Mesenchymal stem cell (in vitro differentiated cells and primary cell): ENCODE measurements at regions not wholly inside any gene's neighbourhood (a gene's known extent, or its start where the extent isn't known, plus 50 kb on each side); places are given as distances from the start of the nearest gene placed in this dataset.
"Not testable (repeated sequence)": the region's sequence is repeated elsewhere in the genome, so short reads cannot be mapped to it uniquely, and the experiment has no call there.

Experiments
- DNase-seq: peaks from one replicate; pipeline ENCODE4 v3.0.0-alpha.2; 2013
- H2AFZ ChIP-seq: one replicate; pipeline ENCODE4 v1.6.1; 2013; ENCODE audit warnings: low read depth, mild to moderate bottlenecking, control low read depth, inconsistent platforms, low read length, moderate library complexity
- H2AK5ac ChIP-seq: 2 replicates; pipeline ENCODE4 v1.6.1; 2013; ENCODE audit warnings: low read length, moderate library complexity, mild to moderate bottlenecking, inconsistent platforms; ENCODE audit not compliant: severe bottlenecking
- H2BK120ac ChIP-seq: one replicate; pipeline ENCODE4 v1.6.1; 2013; ENCODE audit warnings: low read depth, mild to moderate bottlenecking, inconsistent platforms, low read length, moderate library complexity
- H2BK12ac ChIP-seq, 2 experiments: one replicate each; pipeline ENCODE4 v1.6.1; 2013; ENCODE audit warnings: inconsistent platforms in 2 of 2, low read length in 2 of 2, mild to moderate bottlenecking in 2 of 2, moderate library complexity in 2 of 2, control low read depth in 1 of 2
- H2BK15ac ChIP-seq: one replicate; pipeline ENCODE4 v1.6.1; 2013; ENCODE audit warnings: mild to moderate bottlenecking, low read depth, inconsistent platforms; ENCODE audit not compliant: poor library complexity, severe bottlenecking
- H2BK5ac ChIP-seq: 2 replicates; pipeline ENCODE4 v1.6.1; 2013; ENCODE audit warnings: low read depth, mild to moderate bottlenecking, low read length, control low read depth, inconsistent platforms; ENCODE audit not compliant: poor library complexity, severe bottlenecking
- H3K14ac ChIP-seq, 2 experiments: one replicate each; pipeline ENCODE4 v1.6.1; 2013; ENCODE audit warnings: inconsistent platforms in 2 of 2, low read length in 2 of 2, control low read depth in 1 of 2, mild to moderate bottlenecking in 1 of 2, moderate library complexity in 1 of 2
- H3K18ac ChIP-seq, 2 experiments: one replicate each; pipeline ENCODE4 v1.6.1; 2013; ENCODE audit warnings: inconsistent platforms in 2 of 2, low read length in 2 of 2, control low read depth in 1 of 2, low read depth in 1 of 2, mild to moderate bottlenecking in 1 of 2
- H3K23ac ChIP-seq, 2 experiments: one replicate each; pipeline ENCODE4 v1.6.1; 2013; ENCODE audit warnings: inconsistent platforms in 2 of 2, low read length in 2 of 2, mild to moderate bottlenecking in 2 of 2, moderate library complexity in 2 of 2, control low read depth in 1 of 2
- H3K27ac ChIP-seq: 2 replicates; pipeline ENCODE4 v1.5.1; 2013; ENCODE audit warnings: mild to moderate bottlenecking, moderate library complexity, low read length, control low read depth, inconsistent platforms; ENCODE audit not compliant: poor library complexity, severe bottlenecking
- H3K27me3 ChIP-seq, 2 experiments: 2 replicates each; pipeline versions ENCODE4 v1.6.1 to v1.7.0; 2013; ENCODE audit warnings: low read length in 2 of 2, mild to moderate bottlenecking in 2 of 2, moderate library complexity in 2 of 2, control low read depth in 1 of 2, inconsistent platforms in 1 of 2; ENCODE audit not compliant: control insufficient read depth in 1 of 2, insufficient read depth in 1 of 2
- H3K36me3 ChIP-seq, 2 experiments: 2 replicates each; pipeline versions ENCODE4 v1.6.1 to v1.7.0; 2013; ENCODE audit warnings: low read length in 2 of 2, control low read depth in 1 of 2, inconsistent platforms in 1 of 2, low read depth in 1 of 2, mild to moderate bottlenecking in 1 of 2; ENCODE audit not compliant: insufficient read depth in 2 of 2, control insufficient read depth in 1 of 2
- H3K4ac ChIP-seq, 2 experiments: one replicate each; pipeline ENCODE4 v1.6.1; 2013; ENCODE audit warnings: inconsistent platforms in 2 of 2, low read length in 2 of 2, mild to moderate bottlenecking in 2 of 2, moderate library complexity in 2 of 2, control low read depth in 1 of 2, low read depth in 1 of 2
- H3K4me1 ChIP-seq: 2 replicates; pipeline ENCODE4 v1.6.1; 2013; ENCODE audit warnings: low read depth, low read length, control low read depth; ENCODE audit not compliant: control insufficient read depth, insufficient read depth
- H3K4me2 ChIP-seq: 2 replicates; pipeline ENCODE4 v1.6.1; 2013; ENCODE audit warnings: low read length, mild to moderate bottlenecking, inconsistent platforms; ENCODE audit not compliant: poor library complexity, severe bottlenecking
- H3K4me3 ChIP-seq, 2 experiments: 2 replicates each; pipeline versions ENCODE4 v1.5.1 to v1.7.0; 2013; ENCODE audit warnings: low read length in 2 of 2, mild to moderate bottlenecking in 2 of 2, control low read depth in 1 of 2, low read depth in 1 of 2; ENCODE audit not compliant: insufficient read depth in 1 of 2
- H3K79me1 ChIP-seq: replicated peaks from 2 replicates; pipeline ENCODE4 v1.6.1; 2013; ENCODE audit warnings: mild to moderate bottlenecking, control low read depth, low read length, inconsistent platforms; ENCODE audit not compliant: poor library complexity, severe bottlenecking
- H3K9ac ChIP-seq: 2 replicates; pipeline ENCODE4 v1.7.0; 2013; ENCODE audit warnings: mild to moderate bottlenecking, low read length, moderate library complexity
- H3K9me3 ChIP-seq: 2 replicates; pipeline ENCODE4 v1.7.0; 2013; ENCODE audit warnings: mild to moderate bottlenecking, low read length; ENCODE audit not compliant: control insufficient read depth
- H4K8ac ChIP-seq: one replicate; pipeline ENCODE4 v1.6.1; 2013; ENCODE audit warnings: inconsistent platforms, mild to moderate bottlenecking, low read length, moderate library complexity
- H4K91ac ChIP-seq: one replicate; pipeline ENCODE4 v1.6.1; 2013; ENCODE audit warnings: mild to moderate bottlenecking, low read length, inconsistent platforms
- WGBS: methylation state at CpG from one replicate; pipeline ENCODE4 v1.1.7; 2013; ENCODE audit warnings: mixed read lengths; 5-methylcytosine and 5-hydroxymethylcytosine counted together

DNA sequence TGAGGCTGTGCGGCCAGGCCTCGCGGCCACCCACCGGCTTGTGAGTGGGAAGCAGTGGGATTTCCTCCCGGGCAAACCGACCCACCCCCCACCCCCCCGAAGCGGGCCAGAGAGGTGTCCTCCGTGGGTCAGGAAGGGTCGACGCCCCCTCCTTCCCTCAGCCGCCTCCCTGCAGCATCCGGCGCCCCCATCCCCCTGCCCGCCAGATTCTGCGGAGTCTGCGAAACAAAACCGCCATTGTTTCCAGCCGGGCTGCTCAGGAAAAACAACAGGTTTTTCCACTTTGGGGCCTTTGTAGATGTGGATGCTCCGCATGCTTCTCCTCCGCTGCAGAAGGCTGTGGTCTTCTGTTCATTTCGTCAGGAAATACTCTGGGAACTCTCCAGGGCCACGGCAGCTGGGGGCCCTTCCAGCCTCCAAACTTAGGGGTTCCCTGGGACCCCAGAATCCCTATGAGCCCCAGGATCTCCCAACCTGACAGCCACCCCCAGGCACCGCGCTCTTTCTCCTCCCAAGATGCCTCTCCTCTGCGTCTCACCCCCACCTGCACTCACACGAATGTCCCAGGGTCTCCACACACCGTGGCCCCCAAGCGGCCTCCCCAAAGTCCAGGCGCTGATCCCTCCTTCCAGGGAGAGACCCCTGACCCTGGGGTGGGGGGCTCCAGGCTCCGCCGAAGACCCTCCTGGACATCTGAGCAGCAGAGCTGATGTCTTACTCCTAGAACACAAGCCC is 121.2 kb downstream of the NPIPB11 start:
- WGBS: 45% methylated on average over 25 of the region's 32 CpGs
- H2BK120ac ChIP-seq, H3K9ac ChIP-seq, H2BK5ac ChIP-seq, H3K79me1 ChIP-seq, H3K14ac ChIP-seq, H3K4me3 ChIP-seq, H3K27me3 ChIP-seq, H3K9me3 ChIP-seq, H3K27ac ChIP-seq, H3K23ac ChIP-seq, H3K36me3 ChIP-seq, H3K4ac ChIP-seq, DNase-seq, H2AFZ ChIP-seq, H2BK15ac ChIP-seq: not testable (repeated sequence)
- Histone ChIP-seq H3K4me2 (peak overlapping the region; percentile 47), H3K18ac (peak overlapping the region; percentile 12 to 21), H2BK12ac (peak overlapping the region in 1 of 2 experiments; percentile 74), H4K91ac (peak overlapping the region; percentile 50), H2AK5ac (peak overlapping the region; percentile 73), H4K8ac (peak overlapping the region; percentile 23), H3K4me1 (peaks cover 31% of the 10 kb centered on the region)

GRCh38 chr16:29284723-29285122 is 121.8 kb downstream of the NPIPB11 start:
- H3K79me1 ChIP-seq, H4K8ac ChIP-seq, H3K27me3 ChIP-seq, H3K4ac ChIP-seq, H2AFZ ChIP-seq, H3K14ac ChIP-seq, H2BK15ac ChIP-seq, H2BK12ac ChIP-seq, H3K9ac ChIP-seq, H3K9me3 ChIP-seq, H2AK5ac ChIP-seq, H3K36me3 ChIP-seq, H2BK120ac ChIP-seq, H2BK5ac ChIP-seq, H3K27ac ChIP-seq, H3K23ac ChIP-seq, H4K91ac ChIP-seq, DNase-seq, H3K18ac ChIP-seq, H3K4me3 ChIP-seq: not testable (repeated sequence)
- Histone ChIP-seq H3K4me2 (peak overlapping the region; percentile 47), H3K4me1 (peaks cover 26% of the 10 kb centered on the region)
- WGBS: 90% methylated on average over 4 of the region's 5 CpGs

DNA sequence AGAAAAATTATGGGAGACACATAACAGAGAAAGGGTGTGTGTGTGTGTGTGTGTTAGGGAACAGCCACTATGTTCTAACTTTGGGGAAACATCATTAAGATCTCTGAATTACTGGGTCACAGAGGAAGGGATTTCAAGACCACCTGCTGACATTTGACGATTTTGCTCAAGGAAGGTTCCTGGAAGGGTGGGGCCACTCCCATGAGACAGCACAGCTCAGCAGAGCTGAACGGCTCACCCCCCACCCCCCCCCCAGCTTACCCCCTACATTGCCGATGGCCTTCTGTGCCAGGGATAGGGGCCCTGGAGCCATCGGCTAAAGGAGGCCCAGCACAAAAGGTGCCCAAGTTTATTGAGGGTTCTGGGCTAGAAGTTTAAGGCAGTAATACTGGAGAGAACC is 122.4 kb downstream of the NPIPB11 start:
- not testable (repeated sequence) for H2BK15ac ChIP-seq, DNase-seq, H4K8ac ChIP-seq, H3K9ac ChIP-seq, H3K14ac ChIP-seq, H2BK5ac ChIP-seq, H3K23ac ChIP-seq, H3K4me3 ChIP-seq, H3K27ac ChIP-seq, H2BK12ac ChIP-seq, H3K79me1 ChIP-seq, H2BK120ac ChIP-seq, H3K18ac ChIP-seq, H3K36me3 ChIP-seq, H3K9me3 ChIP-seq, H3K4me2 ChIP-seq, H3K27me3 ChIP-seq, H3K4ac ChIP-seq, H4K91ac ChIP-seq, H2AK5ac ChIP-seq, H2AFZ ChIP-seq
- H3K4me1 ChIP-seq: peaks cover 21% of the 10 kb centered on the region
- WGBS: 80% methylated on average over 1 of the region's 4 CpGs

GRCh38 chr16:29278097-29278871 is 128.2 kb downstream of the NPIPB11 start:
- not testable (repeated sequence) for H3K9ac ChIP-seq, H3K14ac ChIP-seq, H4K91ac ChIP-seq, H3K23ac ChIP-seq, H2BK5ac ChIP-seq, H3K36me3 ChIP-seq, H2BK15ac ChIP-seq, H3K4me2 ChIP-seq, H3K4me3 ChIP-seq, H2AK5ac ChIP-seq, H3K27me3 ChIP-seq, H2BK12ac ChIP-seq, H3K79me1 ChIP-seq, H4K8ac ChIP-seq, H2BK120ac ChIP-seq, H2AFZ ChIP-seq, H3K27ac ChIP-seq, H3K4ac ChIP-seq, H3K9me3 ChIP-seq, H3K4me1 ChIP-seq, H3K18ac ChIP-seq
- DNase-seq: peak; percentile 86
- WGBS: no CpG with 5 or more reads among the region's 8 CpGs
